ENCODE measurements at regions not wholly inside any gene's neighbourhood (a gene's known extent, or its start where the extent isn't known, plus 50 kb on each side); places are given as distances from the start of the nearest gene placed in this dataset.

- TF ChIP-seq CTCF (IDR thresholded peaks at IDR 0.05 in 4 of 5, conservative IDR thresholded peaks at IDR 0.05 in 1 of 5) (no peak), POLR2A (IDR thresholded peaks at IDR 0.05) (no peak)
Measured at GRCh38 chr1:212531267-212531666, 77.3 kb upstream of the ATF3 start.
